Fibroblast of villous mesenchyme (primary cell): ENCODE measurements at regions not wholly inside any gene's neighbourhood (a gene's known extent, or its start where the extent isn't known, plus 50 kb on each side); places are given as distances from the start of the nearest gene placed in this dataset.

Source experiments
- DNase-seq: peaks from one replicate; pipeline ENCODE4 v3.0.0-alpha.2; 2010; ENCODE audit warnings: low read depth
- H3K4me3 ChIP-seq: 2 replicates; pipeline ENCODE4 v1.5.1; 2011; ENCODE audit warnings: low read depth, mild to moderate bottlenecking, low read length
- CTCF ChIP-seq: IDR thresholded peaks from 2 replicates; pipeline ENCODE4 v1.5.1; 2012; ENCODE audit warnings: low read depth, mild to moderate bottlenecking, low read length; ENCODE audit not compliant: insufficient read depth

DNA sequence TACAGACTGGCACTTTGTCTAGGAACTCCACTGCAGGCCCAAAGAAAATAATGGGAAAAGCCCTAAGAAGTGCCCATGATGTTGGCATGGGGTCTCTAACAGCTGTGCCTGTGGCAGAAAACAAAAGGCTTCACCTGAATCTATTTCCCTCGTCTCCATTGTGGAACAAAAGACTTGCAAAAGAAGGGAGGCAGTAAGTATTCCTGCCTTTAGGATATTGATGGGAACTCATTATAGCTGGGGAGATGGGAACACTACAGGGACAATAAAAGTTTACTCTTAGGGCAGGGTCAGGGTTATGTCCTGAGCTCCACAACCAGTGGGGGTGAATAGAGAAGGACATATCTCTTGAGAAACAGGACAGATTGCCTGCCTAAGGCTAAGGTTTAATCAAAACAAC is 930.6 kb upstream of the EPHA6 start:
- DNase-seq = no peak
- no peak overlapping the region for H3K4me3 ChIP-seq
- TF ChIP-seq CTCF = no peak

DNA sequence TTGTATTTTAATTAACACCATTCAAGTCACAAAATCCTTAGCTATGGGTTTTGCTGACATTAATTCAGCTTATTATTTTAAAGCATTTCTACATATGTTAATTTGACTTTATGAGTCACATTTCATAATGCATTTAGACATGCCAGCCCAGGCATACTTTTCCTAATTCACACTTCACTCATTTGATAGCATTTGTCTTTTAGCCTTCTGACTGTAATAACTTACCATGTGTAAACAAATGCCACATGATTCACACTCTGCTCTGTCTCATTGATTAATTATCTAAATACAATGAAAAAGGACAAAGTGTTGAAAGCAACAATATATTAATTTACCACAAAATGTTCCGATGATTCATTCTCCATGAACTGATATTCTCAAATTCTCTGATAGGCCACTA is 927.8 kb upstream of the EPHA6 start:
- H3K4me3 ChIP-seq = no peak overlapping the region
- no peak for TF ChIP-seq CTCF
- no peak for DNase-seq

DNA sequence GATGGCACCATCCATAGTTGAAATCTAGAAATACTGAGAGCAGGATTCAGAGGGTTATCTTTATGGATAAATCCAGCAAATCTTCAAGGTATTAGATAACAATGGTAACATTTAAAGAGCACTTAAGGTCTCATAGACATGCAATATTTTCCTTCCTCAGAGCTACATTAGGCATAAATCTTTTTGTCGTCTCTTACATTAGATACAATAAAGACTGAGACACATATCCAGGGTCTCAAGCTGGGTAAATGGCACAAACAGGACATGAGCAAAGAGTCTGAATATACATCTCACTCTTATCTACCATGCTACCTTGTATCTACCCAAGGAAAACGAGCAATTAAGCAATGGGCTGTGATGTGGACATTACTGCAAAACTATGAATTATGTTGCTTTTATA is 927.3 kb upstream of the EPHA6 start:
- H3K4me3 ChIP-seq = no peak overlapping the region
- DNase-seq = no peak

DNA sequence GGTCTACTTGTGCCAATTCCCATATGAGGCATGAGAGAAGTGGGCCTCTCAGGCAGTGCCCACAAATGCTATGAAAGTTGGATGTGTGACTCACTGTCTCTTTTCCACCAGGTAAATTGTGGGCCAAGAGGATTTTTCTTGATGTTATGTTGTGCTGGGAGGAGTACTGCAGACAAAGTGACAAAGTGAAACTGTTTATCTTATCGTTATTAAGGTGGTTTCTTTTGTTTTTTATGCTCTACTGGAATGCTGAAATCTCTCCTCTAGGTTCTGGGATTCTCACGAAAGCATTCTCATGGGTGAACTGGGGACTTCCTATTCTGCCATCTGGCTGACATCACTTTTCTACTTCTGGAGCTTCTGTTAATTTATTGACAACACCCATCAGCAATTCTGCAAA is 919.6 kb upstream of the EPHA6 start:
- DNase-seq = no peak
- no peak for TF ChIP-seq CTCF
- H3K4me3 ChIP-seq = no peak overlapping the region

More for the DNA sequence above, 927.3 kb upstream of the EPHA6 start:
- TF ChIP-seq CTCF = no peak

GRCh38 chr3:95899494-95899893 is 914.9 kb upstream of the EPHA6 start:
- peak; percentile 76 for DNase-seq
- H3K4me3 ChIP-seq = no peak overlapping the region
- TF ChIP-seq CTCF = no peak

DNA sequence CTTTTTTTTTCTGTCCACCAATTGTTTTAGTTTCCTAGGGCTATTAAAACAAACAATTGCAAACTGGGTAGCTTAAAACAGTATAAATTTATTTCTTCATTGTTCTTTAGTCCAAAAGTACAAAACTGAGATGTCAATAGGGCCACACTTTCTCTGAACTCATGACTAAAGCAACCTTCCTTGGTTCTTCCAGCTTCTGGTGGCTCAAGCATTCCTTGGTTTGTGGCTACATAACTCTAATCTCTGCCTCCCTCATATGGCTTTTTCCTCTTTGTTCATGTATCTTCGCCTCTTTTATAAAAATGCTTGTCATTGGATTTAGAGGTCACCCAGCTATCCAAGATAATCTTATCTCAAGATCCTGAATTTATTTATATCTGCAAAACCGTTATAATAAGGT is 914.5 kb upstream of the EPHA6 start:
- DNase-seq = peak; percentile 18
- no peak for TF ChIP-seq CTCF
- no peak overlapping the region for H3K4me3 ChIP-seq

GRCh38 chr3:95901948-95902347 is 912.4 kb upstream of the EPHA6 start:
- TF ChIP-seq CTCF = no peak
- no peak overlapping the region for H3K4me3 ChIP-seq
- DNase-seq = no peak
